H9 (cell line): ENCODE measurements at regions not wholly inside any gene's neighbourhood (a gene's known extent, or its start where the extent isn't known, plus 50 kb on each side); places are given as distances from the start of the nearest gene placed in this dataset.

ENCODE experiments used
- DNase-seq: peaks from one replicate; pipeline ENCODE4 v3.0.0-alpha.2; 2017
- H2AFZ ChIP-seq: one replicate; pipeline ENCODE4 v1.6.1; 2013; ENCODE audit warnings: mild to moderate bottlenecking, low read length, control low read depth, moderate library complexity
- H2AK5ac ChIP-seq: 2 replicates; pipeline ENCODE4 v1.6.1; 2013; ENCODE audit warnings: low read length, control low read depth, mixed read lengths; ENCODE audit not compliant: insufficient read length
- H2BK120ac ChIP-seq: one replicate; pipeline ENCODE4 v1.6.1; 2013; ENCODE audit warnings: low read depth, mild to moderate bottlenecking, low read length, control low read depth, inconsistent platforms; ENCODE audit not compliant: poor library complexity, severe bottlenecking
- H2BK12ac ChIP-seq: 2 replicates; pipeline ENCODE4 v1.6.1; 2013; ENCODE audit warnings: low read length, control low read depth, mixed read lengths, low read depth; ENCODE audit not compliant: insufficient read length
- H2BK15ac ChIP-seq: 2 replicates; pipeline ENCODE4 v1.6.1; 2013; ENCODE audit warnings: low read depth, low read length, control low read depth
- H2BK20ac ChIP-seq: one replicate; pipeline ENCODE4 v1.6.1; 2013; ENCODE audit warnings: low read depth, mild to moderate bottlenecking, low read length, control low read depth, inconsistent platforms; ENCODE audit not compliant: poor library complexity, severe bottlenecking
- H2BK5ac ChIP-seq: 2 replicates; pipeline ENCODE4 v1.6.1; 2013; ENCODE audit warnings: low read length, control low read depth, mixed read lengths; ENCODE audit not compliant: insufficient read length
- H3K14ac ChIP-seq: 2 replicates; pipeline ENCODE4 v1.6.1; 2013; ENCODE audit warnings: low read length, control low read depth; ENCODE audit not compliant: insufficient read depth
- H3K18ac ChIP-seq: 2 replicates; pipeline ENCODE4 v1.6.1; 2013; ENCODE audit warnings: low read depth, mild to moderate bottlenecking, mixed read lengths, low read length, control low read depth; ENCODE audit not compliant: insufficient read length
- H3K23ac ChIP-seq: 2 replicates; pipeline ENCODE4 v1.6.1; 2013; ENCODE audit warnings: low read length, control low read depth, mixed read lengths, low read depth; ENCODE audit not compliant: insufficient read length
- H3K23me2 ChIP-seq: 2 replicates; pipeline ENCODE4 v1.6.1; 2013; ENCODE audit warnings: low read depth, mild to moderate bottlenecking, mixed read lengths, low read length, control low read depth; ENCODE audit not compliant: insufficient read length, poor library complexity, severe bottlenecking
- H3K27ac ChIP-seq: 2 replicates; pipeline ENCODE4 v1.5.1; 2013; ENCODE audit warnings: low read length, control low read depth, mixed read lengths, low read depth; ENCODE audit not compliant: insufficient read length
- H3K27me3 ChIP-seq: 2 replicates; pipeline ENCODE4 v1.6.1; 2013; ENCODE audit warnings: low read length, control low read depth, inconsistent platforms; ENCODE audit not compliant: insufficient read depth
- H3K4ac ChIP-seq: 2 replicates; pipeline ENCODE4 v1.6.1; 2013; ENCODE audit warnings: low read depth, mild to moderate bottlenecking, control low read depth, inconsistent platforms, low read length, moderate library complexity
- H3K4me1 ChIP-seq: 2 replicates; pipeline ENCODE4 v1.6.1; 2013; ENCODE audit warnings: low read length, control low read depth, inconsistent platforms; ENCODE audit not compliant: insufficient read depth
- H3K4me2 ChIP-seq: 2 replicates; pipeline ENCODE4 v1.6.1; 2013; ENCODE audit warnings: low read length, control low read depth, mixed read lengths; ENCODE audit not compliant: insufficient read length, insufficient read depth
- H3K56ac ChIP-seq: 2 replicates; pipeline ENCODE4 v1.6.1; 2013; ENCODE audit warnings: low read depth, mild to moderate bottlenecking, mixed read lengths, low read length, control low read depth; ENCODE audit not compliant: insufficient read length
- H3K79me1 ChIP-seq: 2 replicates; pipeline ENCODE4 v1.6.1; 2013; ENCODE audit warnings: low read depth, mild to moderate bottlenecking, moderate library complexity, low read length, control low read depth, inconsistent platforms; ENCODE audit not compliant: insufficient read depth, poor library complexity, severe bottlenecking
- H3K79me2 ChIP-seq: 2 replicates; pipeline ENCODE4 v1.6.1; 2013; ENCODE audit warnings: low read length, control low read depth, inconsistent platforms; ENCODE audit not compliant: insufficient read depth
- H3K9ac ChIP-seq: 2 replicates; pipeline ENCODE4 v1.6.1; 2013; ENCODE audit warnings: low read length, control low read depth, mixed read lengths; ENCODE audit not compliant: insufficient read length; ENCODE audit errors: extremely low read depth
- H3K9me3 ChIP-seq: one replicate; pipeline ENCODE4 v1.6.1; 2013; ENCODE audit warnings: low read depth, low read length, inconsistent platforms; ENCODE audit not compliant: control insufficient read depth
- H3T11ph ChIP-seq: one replicate; pipeline ENCODE4 v1.6.1; 2013; ENCODE audit warnings: mild to moderate bottlenecking, low read length, control low read depth, inconsistent platforms
- H4K20me1 ChIP-seq: one replicate; pipeline ENCODE4 v1.6.1; 2013; ENCODE audit not compliant: control insufficient read depth, insufficient read length, insufficient read depth
- H4K5ac ChIP-seq: 2 replicates; pipeline ENCODE4 v1.6.1; 2013; ENCODE audit warnings: low read depth, mild to moderate bottlenecking, mixed read lengths, low read length, control low read depth; ENCODE audit not compliant: insufficient read length
- H4K8ac ChIP-seq: replicated peaks from 2 replicates; pipeline ENCODE4 v1.6.1; 2013; ENCODE audit warnings: low read length, control low read depth, mixed read lengths, low read depth; ENCODE audit not compliant: insufficient read length
- H4K91ac ChIP-seq: 2 replicates; pipeline ENCODE4 v1.6.1; 2013; ENCODE audit warnings: low read depth, mild to moderate bottlenecking, moderate library complexity, mixed read lengths, low read length, control low read depth; ENCODE audit not compliant: insufficient read length
- H3K27ac Mint-ChIP-seq, 3 experiments: 2 replicates in 2 of 3; 3 replicates in 1 of 3; pipeline ENCODE4 v1.8.0; 2020 to 2021; ENCODE audit warnings: mixed read lengths in 3 of 3, mild to moderate bottlenecking in 1 of 3, moderate library complexity in 1 of 3
- H3K27me3 Mint-ChIP-seq: 2 replicates; pipeline ENCODE4 v1.8.0; 2021; ENCODE audit warnings: low read depth, mild to moderate bottlenecking, moderate library complexity, mixed read lengths
- H3K36me3 Mint-ChIP-seq, 3 experiments: 2 replicates in 2 of 3; 3 replicates in 1 of 3; pipeline ENCODE4 v1.8.0; 2020 to 2021; ENCODE audit warnings: low read depth in 3 of 3, mixed read lengths in 3 of 3; ENCODE audit not compliant: insufficient read depth in 1 of 3
- H3K4me1 Mint-ChIP-seq, 2 experiments: 2 replicates each; pipeline ENCODE4 v1.8.0; 2020; ENCODE audit warnings: mixed read lengths in 2 of 2
- H3K4me3 Mint-ChIP-seq, 2 experiments: 2 replicates in 1 of 2; 3 replicates in 1 of 2; pipeline ENCODE4 v1.8.0; 2020 to 2021; ENCODE audit warnings: mild to moderate bottlenecking in 2 of 2, mixed read lengths in 2 of 2, moderate library complexity in 1 of 2
- H3K9me3 Mint-ChIP-seq, 2 experiments: 2 replicates in 1 of 2; 3 replicates in 1 of 2; pipeline ENCODE4 v1.8.0; 2020; ENCODE audit warnings: mild to moderate bottlenecking in 2 of 2, mixed read lengths in 2 of 2, moderate library complexity in 1 of 2
- CTCF ChIP-seq: fragments of 200-600 bp; sonication (generic); conservative IDR thresholded peaks from 3 replicates; pipeline ENCODE4 v1.8.0; 2021; ENCODE audit warnings: antibody characterized with exemption, mild to moderate bottlenecking
- WGBS: extraction: QIAGEN DNeasy Blood & Tissue Kit; methylation state at CpG from one replicate; pipeline ENCODE4 v1.1.7; 2013; ENCODE audit warnings: missing lambda C conversion rate, low lambda C conversion rate, mixed read lengths; ENCODE audit not compliant: insufficient read length; ENCODE audit errors: extremely low coverage; 5-methylcytosine and 5-hydroxymethylcytosine counted together

DNA sequence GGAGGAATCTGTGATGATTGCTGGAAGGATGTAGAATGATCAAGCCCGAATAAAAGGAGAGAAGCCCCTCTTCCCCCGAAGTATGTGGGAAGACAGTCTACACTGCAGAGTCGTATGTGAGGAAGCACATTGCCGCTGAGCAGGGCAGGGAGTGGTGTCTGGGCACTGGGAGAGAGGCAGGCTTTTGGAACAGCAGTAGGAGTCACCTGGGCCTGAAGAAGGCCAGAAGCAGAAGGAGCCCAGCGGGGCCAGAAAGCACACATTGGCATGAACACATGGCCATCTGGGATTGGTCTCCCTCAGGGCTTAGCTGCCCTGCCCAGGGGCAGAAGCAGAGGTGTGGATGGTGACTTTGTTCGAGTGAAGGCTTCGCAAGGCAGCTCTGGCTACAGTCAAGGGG lies 162.8 kb downstream of the ERCC6L2 start:
- Mint-ChIP-seq H3K27me3 (peaks cover 72% of the 10 kb centered on the region), H3K36me3 (peaks cover 7 to 41% (median 24%) of the 10 kb centered on the region in 3 experiments), H3K27ac (no peak overlapping the region), H3K9me3 (peaks cover 32 to 42% of the 10 kb centered on the region in 2 experiments), H3K4me3 (no peak overlapping the region), H3K4me1 (peaks cover 9 to 10% of the 10 kb centered on the region in 2 experiments)
- Histone ChIP-seq H3K18ac (no peak overlapping the region), H3K56ac (no peak overlapping the region), H3K23ac (no peak overlapping the region), H4K5ac (no peak overlapping the region), H2BK5ac (no peak overlapping the region), H3K23me2 (no peaks in the 10 kb centered on the region), H3K9me3 (peaks cover 10% of the 10 kb centered on the region), H2BK20ac (no peak overlapping the region), H3T11ph (no peak overlapping the region), H3K79me2 (no peaks in the 10 kb centered on the region), H4K20me1 (no peaks in the 10 kb centered on the region), H2BK120ac (no peak overlapping the region), H3K4me1 (no peaks in the 10 kb centered on the region), H2BK12ac (no peak overlapping the region), H2AK5ac (no peak overlapping the region), H4K8ac (no peak overlapping the region), H3K27me3 (peaks cover 4% of the 10 kb centered on the region; the same call in 1 of the 2 replicates), H3K9ac (no peak overlapping the region), H2BK15ac (no peak overlapping the region), H3K14ac (no peak overlapping the region), H3K79me1 (no peaks in the 10 kb centered on the region), H4K91ac (no peak overlapping the region), H2AFZ (no peak overlapping the region), H3K27ac (no peak overlapping the region), H3K4ac (no peak overlapping the region), H3K4me2 (no peak overlapping the region)
- no peak for TF ChIP-seq CTCF
- no CpG with 5 or more reads among the region's 7 CpGs for WGBS
- no peak for DNase-seq
